GM12865 (cell line): ENCODE measurements at regions not wholly inside any gene's neighbourhood (a gene's known extent, or its start where the extent isn't known, plus 50 kb on each side); places are given as distances from the start of the nearest gene placed in this dataset.
"Not testable (repeated sequence)": the region's sequence is repeated elsewhere in the genome, so short reads cannot be mapped to it uniquely, and the experiment has no call there.

ENCODE experiments used
- DNase-seq: peaks from one replicate; pipeline ENCODE4 v3.0.0; 2010; ENCODE audit warnings: low read depth
- H3K4me3 ChIP-seq: 2 replicates; pipeline ENCODE4 v1.5.1; 2011; ENCODE audit warnings: mild to moderate bottlenecking, low read depth, low read length, control low read depth
- CTCF ChIP-seq: IDR thresholded peaks from 2 replicates; pipeline ENCODE4 v1.5.1; 2011; ENCODE audit warnings: low read length, control low read depth, low read depth, inconsistent platforms; ENCODE audit not compliant: insufficient read depth; ENCODE audit errors: missing control alignments

- DNase-seq, result peak; percentile 39
- TF ChIP-seq CTCF, result no peak
- H3K4me3 ChIP-seq, result no peak overlapping the region
Measured at GRCh38 chr9:117839862-117840261, 135.7 kb downstream of the TLR4 start.

- DNase-seq, H3K4me3 ChIP-seq: not testable (repeated sequence)
Measured at GRCh38 chr9:117851836-117852461, 147.7 kb downstream of the TLR4 start.

- no peak overlapping the region for H3K4me3 ChIP-seq
- DNase-seq, result no peak
- no peak for TF ChIP-seq CTCF
Measured at GRCh38 chr9:117858561-117858960, 154.4 kb downstream of the TLR4 start.

GRCh38 chr9:117860849-117861248, 156.6 kb downstream of the TLR4 start:
- TF ChIP-seq CTCF, result no peak
- DNase-seq, result no peak
- H3K4me3 ChIP-seq, result no peak overlapping the region

GRCh38 chr9:117864385-117865057, 160.3 kb downstream of the TLR4 start:
- no peak overlapping the region for H3K4me3 ChIP-seq
- DNase-seq, result no peak
- no peak for TF ChIP-seq CTCF

- DNase-seq, result no peak
- no peak overlapping the region for H3K4me3 ChIP-seq
- no peak for TF ChIP-seq CTCF
Measured at GRCh38 chr9:117868594-117868993, 164.4 kb downstream of the TLR4 start.

- TF ChIP-seq CTCF, result no peak
- no peak overlapping the region for H3K4me3 ChIP-seq
- no peak for DNase-seq
Measured at GRCh38 chr9:117869287-117869686, 165.1 kb downstream of the TLR4 start.
